ENCODE measurements at regions not wholly inside any gene's neighbourhood (a gene's known extent, or its start where the extent isn't known, plus 50 kb on each side); places are given as distances from the start of the nearest gene placed in this dataset.

GRCh38 chr2:173750353-173750801 is 214.8 kb downstream of the SP3 start:
- TF ChIP-seq CTCF (IDR thresholded peaks at IDR 0.05; ENCODE audit: extremely low read depth, missing control alignments) = no peak
- no peak for DNase-seq (ENCODE audit: low spot score)

GRCh38 chr2:173750831-173751230 is 214.3 kb downstream of the SP3 start:
- no peak for TF ChIP-seq CTCF (IDR thresholded peaks at IDR 0.05; ENCODE audit: extremely low read depth, missing control alignments)
- DNase-seq (ENCODE audit: low spot score) = no peak

GRCh38 chr2:173751245-173751975 is 213.8 kb downstream of the SP3 start:
- TF ChIP-seq CTCF (IDR thresholded peaks at IDR 0.05; ENCODE audit: extremely low read depth, missing control alignments) = no peak
- DNase-seq (ENCODE audit: low spot score) = no peak

- DNase-seq (ENCODE audit: low spot score) = no peak
- TF ChIP-seq CTCF (IDR thresholded peaks at IDR 0.05; ENCODE audit: extremely low read depth, missing control alignments) = no peak
These were observed 213.0 kb downstream of the SP3 start for GRCh38 chr2:173752152-173752551.

- no peak for TF ChIP-seq CTCF (IDR thresholded peaks at IDR 0.05; ENCODE audit: extremely low read depth, missing control alignments)
- DNase-seq (ENCODE audit: low spot score) = no peak
These were observed 211.7 kb downstream of the SP3 start for GRCh38 chr2:173753441-173753840.

GRCh38 chr2:173754165-173754564 is 211.0 kb downstream of the SP3 start:
- DNase-seq (ENCODE audit: low spot score) = no peak
- TF ChIP-seq CTCF (IDR thresholded peaks at IDR 0.05; ENCODE audit: extremely low read depth, missing control alignments) = no peak

GRCh38 chr2:173754837-173755236 is 210.3 kb downstream of the SP3 start:
- TF ChIP-seq CTCF (IDR thresholded peaks at IDR 0.05; ENCODE audit: extremely low read depth, missing control alignments) = no peak
- no peak for DNase-seq (ENCODE audit: low spot score)
